Lung (tissue), 11 donors: ENCODE measurements at regions not wholly inside any gene's neighbourhood (a gene's known extent, or its start where the extent isn't known, plus 50 kb on each side); places are given as distances from the start of the nearest gene placed in this dataset.
A peak's percentile ranks its signal among the peaks of the same experiment; 100 is the strongest.

Experiments used
- ATAC-seq: fragments of 200-7000 bp; cut with Tn5 transposase; one replicate; pipeline ENCODE4 v1.9.1; 2020; ENCODE audit warnings: moderate number of reproducible peaks; ENCODE audit not compliant: insufficient read depth, low FRiP score
- DNase-seq, 3 donors: peaks; one replicate each; pipeline ENCODE4 v3.0.0-alpha.2; 2013 to 2017
- H3K27ac ChIP-seq, 2 donors: one replicate each; pipeline ENCODE4 v1.5.1; 2013; ENCODE audit warnings: mild to moderate bottlenecking in 2 of 2, moderate library complexity in 2 of 2, control low read depth in 1 of 2, inconsistent platforms in 1 of 2, low read depth in 1 of 2, low read length in 1 of 2
- H3K27me3 ChIP-seq, 3 donors: one replicate each; pipeline ENCODE4 v1.5.1; 2013; ENCODE audit warnings: low read length in 2 of 3; ENCODE audit not compliant: control insufficient read depth in 3 of 3, insufficient read depth in 3 of 3
- H3K36me3 ChIP-seq, 4 donors: one replicate each; pipeline ENCODE4 v1.5.1; 2013; ENCODE audit warnings: low read length in 4 of 4, mild to moderate bottlenecking in 1 of 4, moderate library complexity in 1 of 4; ENCODE audit not compliant: control insufficient read depth in 4 of 4, insufficient read depth in 4 of 4
- H3K4me1 ChIP-seq, 5 donors: one replicate each; pipeline ENCODE4 v1.5.1; 2013; ENCODE audit warnings: low read length in 5 of 5, mild to moderate bottlenecking in 2 of 5, moderate library complexity in 1 of 5; ENCODE audit not compliant: control insufficient read depth in 5 of 5, insufficient read depth in 5 of 5
- H3K4me3 ChIP-seq: one replicate; pipeline ENCODE4 v1.5.1; 2013; ENCODE audit warnings: mild to moderate bottlenecking, control low read depth, moderate library complexity
- H3K9ac ChIP-seq, 2 donors: one replicate each; pipeline ENCODE4 v1.5.1; 2013; ENCODE audit warnings: low read length in 2 of 2, control low read depth in 1 of 2; ENCODE audit not compliant: insufficient read depth in 1 of 2
- H3K9me3 ChIP-seq, 4 donors: one replicate each; pipeline ENCODE4 v1.5.1; 2013; ENCODE audit warnings: low read length in 3 of 4, mild to moderate bottlenecking in 1 of 4, moderate library complexity in 1 of 4; ENCODE audit not compliant: control insufficient read depth in 4 of 4, insufficient read depth in 3 of 4
- WGBS, 2 donors: extraction: QIAGEN DNeasy Blood & Tissue Kit; methylation state at CpG; one replicate each; pipeline ENCODE4 v1.1.7; 2013; 5-methylcytosine and 5-hydroxymethylcytosine counted together
- TF ChIP-seq, protein P1 (sequence below): IDR thresholded peaks from 2 replicates; pipeline ENCODE4 v1.5.1; 2012; ENCODE audit warnings: mild to moderate bottlenecking; ENCODE audit errors: control extremely low read depth, extremely low read depth
- donor health status: control.
- donor health status: control.
- donor health status: Bipolar disorder and iron deficiency.
- donor health status: healthy.
- donor health status: DM: yes; HTN: yes; CAD: no.

DNA sequence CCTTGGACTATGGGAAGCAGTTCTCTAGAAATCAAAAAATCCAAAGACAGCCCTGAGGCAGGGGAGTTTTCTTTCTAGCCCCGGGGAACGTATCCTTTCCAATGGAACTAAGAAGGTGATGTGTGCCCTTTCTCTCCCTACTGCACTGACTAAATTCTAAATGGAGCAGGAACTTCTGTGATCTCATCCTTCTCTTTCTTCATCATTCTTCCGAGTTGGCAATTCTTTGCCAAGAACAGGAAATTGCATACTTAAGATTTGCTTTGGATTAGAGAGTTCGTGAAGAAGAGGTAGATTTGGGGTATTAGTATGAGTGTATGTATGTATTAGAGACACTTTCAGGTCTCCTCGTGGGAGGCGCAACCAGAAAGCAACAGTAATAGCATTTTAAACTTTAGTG lies 178.0 kb upstream of the PIK3R1 start:
- Histone ChIP-seq H3K36me3 (no peaks in the 10 kb centered on the region), H3K27me3 (no peaks in the 10 kb centered on the region), H3K9me3 (no peaks in the 10 kb centered on the region), H3K4me3 (no peak overlapping the region), H3K27ac (peak overlapping the region in 1 of 2 donors; percentile 45), H3K4me1 (peaks cover 4 to 44% (median 9%) of the 10 kb centered on the region in 5 donors), H3K9ac (no peak overlapping the region)
- TF ChIP-seq, protein P1, sequence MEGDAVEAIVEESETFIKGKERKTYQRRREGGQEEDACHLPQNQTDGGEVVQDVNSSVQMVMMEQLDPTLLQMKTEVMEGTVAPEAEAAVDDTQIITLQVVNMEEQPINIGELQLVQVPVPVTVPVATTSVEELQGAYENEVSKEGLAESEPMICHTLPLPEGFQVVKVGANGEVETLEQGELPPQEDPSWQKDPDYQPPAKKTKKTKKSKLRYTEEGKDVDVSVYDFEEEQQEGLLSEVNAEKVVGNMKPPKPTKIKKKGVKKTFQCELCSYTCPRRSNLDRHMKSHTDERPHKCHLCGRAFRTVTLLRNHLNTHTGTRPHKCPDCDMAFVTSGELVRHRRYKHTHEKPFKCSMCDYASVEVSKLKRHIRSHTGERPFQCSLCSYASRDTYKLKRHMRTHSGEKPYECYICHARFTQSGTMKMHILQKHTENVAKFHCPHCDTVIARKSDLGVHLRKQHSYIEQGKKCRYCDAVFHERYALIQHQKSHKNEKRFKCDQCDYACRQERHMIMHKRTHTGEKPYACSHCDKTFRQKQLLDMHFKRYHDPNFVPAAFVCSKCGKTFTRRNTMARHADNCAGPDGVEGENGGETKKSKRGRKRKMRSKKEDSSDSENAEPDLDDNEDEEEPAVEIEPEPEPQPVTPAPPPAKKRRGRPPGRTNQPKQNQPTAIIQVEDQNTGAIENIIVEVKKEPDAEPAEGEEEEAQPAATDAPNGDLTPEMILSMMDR = no peak
- 51 to 55% methylated on average over 6 of the region's 6 CpGs for WGBS, 2 donors
- DNase-seq (no peak), ATAC-seq (peak; percentile 14)

DNA sequence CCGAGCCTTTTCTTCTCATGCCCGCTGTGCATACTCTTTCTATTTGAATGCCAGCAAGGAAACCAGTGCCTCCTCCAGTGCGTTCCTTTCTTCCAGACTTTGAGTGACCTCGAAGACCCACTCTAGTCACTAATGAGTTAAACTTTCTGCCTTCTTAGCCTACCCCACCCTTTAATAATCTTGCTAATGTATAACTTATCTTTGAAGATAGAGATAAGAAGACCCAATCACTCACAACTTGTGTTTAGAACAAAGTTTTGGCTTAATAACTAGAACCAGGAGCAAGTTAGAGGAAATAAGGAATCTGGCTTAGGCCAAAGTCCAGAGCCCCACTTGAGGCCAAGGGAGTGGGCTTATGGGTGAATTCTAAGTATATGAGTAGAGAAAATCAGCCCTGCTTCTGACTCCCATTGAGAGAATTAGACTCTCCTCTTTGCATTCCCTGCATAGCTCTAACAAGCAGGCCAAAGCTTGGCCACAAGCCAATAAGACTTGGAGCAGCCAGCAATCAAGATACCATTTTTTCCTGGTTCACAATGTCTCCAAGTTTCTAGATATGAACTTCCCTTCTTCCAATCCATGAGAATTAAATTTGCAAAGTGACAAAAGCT lies 181.5 kb upstream of the PIK3R1 start:
- TF ChIP-seq, protein P1 = no peak
- H3K9me3 ChIP-seq = no peaks in the 10 kb centered on the region
- no peaks in the 10 kb centered on the region for H3K36me3 ChIP-seq
- H3K9ac ChIP-seq = no peak overlapping the region
- DNase-seq (peak; percentile 84 to 89 (median 85)), ATAC-seq (no peak)
- no peaks in the 10 kb centered on the region for H3K27me3 ChIP-seq
- H3K27ac ChIP-seq = no peak overlapping the region
- WGBS, 2 donors = 72 to 90% methylated on average over 4 of the region's 4 CpGs
- H3K4me3 ChIP-seq = no peak overlapping the region
- peaks cover 4 to 35% (median 9%) of the 10 kb centered on the region in 5 donors for H3K4me1 ChIP-seq

DNA sequence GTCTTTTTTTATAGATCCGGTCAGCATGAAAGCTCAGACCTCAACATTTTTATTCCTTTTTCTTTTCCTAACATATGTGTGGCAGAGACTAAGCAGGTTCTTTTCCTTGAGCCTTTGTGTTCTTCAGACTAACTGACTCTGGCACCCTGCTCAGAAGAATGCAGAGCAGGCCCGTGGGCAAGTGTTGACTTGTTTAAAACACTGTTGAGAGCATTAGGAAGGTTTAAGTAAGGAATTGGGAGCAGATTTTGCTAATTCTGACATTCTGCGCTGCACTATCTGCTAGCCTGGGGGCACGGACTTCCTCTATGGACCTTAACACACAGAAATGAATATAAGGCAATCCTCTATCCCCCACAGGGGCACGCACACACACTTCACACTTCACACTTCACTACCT lies 182.5 kb upstream of the PIK3R1 start:
- Histone ChIP-seq H3K27ac (no peak overlapping the region), H3K36me3 (no peaks in the 10 kb centered on the region), H3K9ac (no peak overlapping the region), H3K4me3 (no peak overlapping the region), H3K4me1 (peaks cover 4 to 38% (median 13%) of the 10 kb centered on the region in 5 donors), H3K9me3 (no peaks in the 10 kb centered on the region), H3K27me3 (no peaks in the 10 kb centered on the region)
- TF ChIP-seq, protein P1 = no peak
- 91% methylated on average over 5 of the region's 5 CpGs for WGBS, 2 donors
- ATAC-seq (no peak), DNase-seq (no peak)
